H1 (cell line): ENCODE measurements at regions not wholly inside any gene's neighbourhood (a gene's known extent, or its start where the extent isn't known, plus 50 kb on each side); places are given as distances from the start of the nearest gene placed in this dataset.

Source experiments
- CTCF ChIA-PET: fragments of 300-600 bp; sonication (Branson Sonifier 250); formaldehyde crosslinking; loops from one replicate; lab custom pipeline; 2021; ENCODE audit not compliant: partially characterized antibody; lab: Charles Lee
- POLR2A ChIA-PET: fragments of 300-600 bp; sonication (Branson Sonifier 250); formaldehyde crosslinking; loops from one replicate; lab custom pipeline; 2021; ENCODE audit warnings: inconsistent platforms; ENCODE audit not compliant: partially characterized antibody; lab: Charles Lee
- DNase-seq, 2 experiments: peaks; one replicate each; pipeline versions ENCODE4 v3.0.0 to v3.0.0-alpha.2; 2010 to 2022; ENCODE audit warnings: low spot score in 2 of 2, low read depth in 1 of 2, mixed read lengths in 1 of 2
- FAIRE-seq: peaks from 2 replicates; lab custom pipeline; 2011; peaks lifted over from hg19 to GRCh38; lab: Jason Lieb, UNC
- H2AFZ ChIP-seq: 2 replicates; pipeline ENCODE4 v1.8.1; 2012; ENCODE audit warnings: low read length, inconsistent platforms
- H2AK5ac ChIP-seq: 2 replicates; pipeline ENCODE4 v1.6.1; 2013; ENCODE audit warnings: low read depth, low read length
- H2BK120ac ChIP-seq: replicated peaks from 2 replicates; pipeline ENCODE3; 2013; ENCODE audit warnings: low read depth, low read length, inconsistent platforms
- H2BK12ac ChIP-seq: 2 replicates; pipeline ENCODE4 v1.6.1; 2013; ENCODE audit warnings: low read depth, low read length
- H2BK15ac ChIP-seq: 2 replicates; pipeline ENCODE4 v1.6.1; 2013; ENCODE audit warnings: low read length
- H2BK20ac ChIP-seq: 2 replicates; pipeline ENCODE4 v1.6.1; 2013; ENCODE audit warnings: low read length
- H2BK5ac ChIP-seq: 2 replicates; pipeline ENCODE4 v1.6.1; 2013; ENCODE audit warnings: low read depth, low read length
- H3K14ac ChIP-seq: 2 replicates; pipeline ENCODE4 v1.6.1; 2013; ENCODE audit warnings: inconsistent platforms; ENCODE audit not compliant: insufficient read length
- H3K18ac ChIP-seq: 2 replicates; pipeline ENCODE4 v1.6.1; 2013; ENCODE audit warnings: low read length; ENCODE audit errors: extremely low read depth
- H3K23ac ChIP-seq: 2 replicates; pipeline ENCODE4 v1.6.1; 2013; ENCODE audit warnings: inconsistent platforms; ENCODE audit not compliant: insufficient read length
- H3K23me2 ChIP-seq: 2 replicates; pipeline ENCODE4 v1.6.1; 2013; ENCODE audit warnings: low read depth, low read length
- H3K27ac ChIP-seq: 2 replicates; pipeline ENCODE4 v1.6.1; 2011; ENCODE audit warnings: low read depth, low read length, inconsistent platforms
- H3K27me3 ChIP-seq, 4 experiments: replicated peaks in 1 of 4; 1 replicate in 1 of 4; 2 replicates in 3 of 4; pipeline versions ENCODE4 v1.6.1 to v1.8.1; 2011 to 2013; ENCODE audit warnings: low read length in 3 of 4, mild to moderate bottlenecking in 3 of 4, inconsistent platforms in 2 of 4, mixed read lengths in 2 of 4, moderate library complexity in 1 of 4; ENCODE audit not compliant: control insufficient read depth in 3 of 4, insufficient read depth in 3 of 4; ENCODE audit errors: extremely low read depth in 1 of 4
- H3K36me3 ChIP-seq, 4 experiments: 2 replicates each; pipeline versions ENCODE4 v1.6.1 to v1.8.1; 2011 to 2013; ENCODE audit warnings: mild to moderate bottlenecking in 4 of 4, low read length in 3 of 4, moderate library complexity in 2 of 4, control low read depth in 1 of 4, inconsistent platforms in 1 of 4; ENCODE audit not compliant: insufficient read depth in 4 of 4, control insufficient read depth in 2 of 4
- H3K4ac ChIP-seq: replicated peaks from 2 replicates; pipeline ENCODE3; 2013; ENCODE audit warnings: low read length, low read depth, mixed read lengths, inconsistent platforms; ENCODE audit not compliant: insufficient read length
- H3K4me1 ChIP-seq, 4 experiments: replicated peaks in 1 of 4; 1 replicate in 1 of 4; 2 replicates in 3 of 4; pipeline versions ENCODE4 v1.6.1 to v1.8.1; 2011 to 2013; ENCODE audit warnings: low read length in 3 of 4, inconsistent platforms in 2 of 4, mixed read lengths in 1 of 4; ENCODE audit not compliant: insufficient read depth in 4 of 4, control insufficient read depth in 3 of 4
- H3K4me2 ChIP-seq, 2 experiments: 2 replicates each; pipeline versions ENCODE4 v1.6.1 to v1.8.1; 2011 to 2013; ENCODE audit warnings: low read depth in 2 of 2, low read length in 2 of 2, control low read depth in 1 of 2, inconsistent platforms in 1 of 2, mild to moderate bottlenecking in 1 of 2; ENCODE audit not compliant: insufficient read depth in 1 of 2
- H3K4me3 ChIP-seq, 4 experiments: fragments of 200-600, 300-600 bp in 1 of 4; sonication (generic), shearing (Covaris generic), sonication (Bioruptor Twin) in 1 of 4; 2 replicates each; pipeline versions ENCODE4 v1.5.1 to v1.8.1; 2011 to 2016; ENCODE audit warnings: low read length in 4 of 4, low read depth in 3 of 4, control low read depth in 2 of 4, inconsistent platforms in 2 of 4, mild to moderate bottlenecking in 2 of 4, mixed read lengths in 1 of 4, moderate library complexity in 1 of 4; ENCODE audit not compliant: insufficient read depth in 2 of 4; ENCODE audit errors: extremely low read depth in 1 of 4
- H3K56ac ChIP-seq: replicated peaks from 2 replicates; pipeline ENCODE3; 2013; ENCODE audit warnings: low read depth, mild to moderate bottlenecking, mixed read lengths, low read length, inconsistent platforms; ENCODE audit not compliant: insufficient read length
- H3K79me1 ChIP-seq: 2 replicates; pipeline ENCODE4 v1.6.1; 2013; ENCODE audit warnings: low read depth, low read length, control low read depth
- H3K79me2 ChIP-seq, 2 experiments: 2 replicates each; pipeline versions ENCODE4 v1.6.1 to v1.8.1; 2012 to 2013; ENCODE audit warnings: low read length in 2 of 2, mild to moderate bottlenecking in 2 of 2, inconsistent platforms in 1 of 2; ENCODE audit not compliant: insufficient read depth in 2 of 2, control insufficient read depth in 1 of 2
- H3K9ac ChIP-seq, 4 experiments: replicated peaks in 1 of 4; 1 replicate in 1 of 4; 2 replicates in 3 of 4; pipeline versions ENCODE4 v1.6.1 to v1.8.1; 2011 to 2013; ENCODE audit warnings: low read depth in 3 of 4, low read length in 3 of 4, control low read depth in 2 of 4, mild to moderate bottlenecking in 2 of 4, moderate library complexity in 2 of 4, inconsistent platforms in 1 of 4; ENCODE audit errors: extremely low read depth in 1 of 4
- H3K9me3 ChIP-seq, 2 experiments: 2 replicates each; pipeline versions ENCODE4 v1.6.1 to v1.8.1; 2012 to 2013; ENCODE audit warnings: mild to moderate bottlenecking in 2 of 2, moderate library complexity in 2 of 2, control low read depth in 1 of 2, inconsistent platforms in 1 of 2, low read depth in 1 of 2, low read length in 1 of 2, mixed read lengths in 1 of 2; ENCODE audit not compliant: insufficient read depth in 2 of 2
- H4K20me1 ChIP-seq, 2 experiments: replicated peaks in 1 of 2; 2 replicates each; pipeline versions ENCODE3 to v1.8.1; 2011 to 2013; ENCODE audit warnings: inconsistent platforms in 2 of 2, low read length in 2 of 2, mild to moderate bottlenecking in 1 of 2; ENCODE audit not compliant: insufficient read depth in 2 of 2, control insufficient read depth in 1 of 2
- H4K5ac ChIP-seq: 2 replicates; pipeline ENCODE4 v1.6.1; 2013; ENCODE audit warnings: low read length, low read depth, mixed read lengths, inconsistent platforms; ENCODE audit not compliant: insufficient read length
- H4K8ac ChIP-seq: 2 replicates; pipeline ENCODE4 v1.8.0; 2013; ENCODE audit warnings: mild to moderate bottlenecking, moderate library complexity, low read length, inconsistent platforms; ENCODE audit not compliant: insufficient read depth; ENCODE audit errors: extremely low read depth
- H4K91ac ChIP-seq: replicated peaks from 2 replicates; pipeline ENCODE3; 2013; ENCODE audit warnings: low read length, mixed read lengths, inconsistent platforms; ENCODE audit not compliant: insufficient read length
- CBX8 ChIP-seq: fragments of 300-800, 300-1000 bp; sonication (generic); IDR thresholded peaks from 2 replicates; pipeline ENCODE4 v1.7.1; 2016; ENCODE audit warnings: low read depth, low read length, borderline replicate concordance
- CHD2 ChIP-seq: IDR thresholded peaks from 2 replicates; pipeline ENCODE4 v1.6.1; 2012; ENCODE audit warnings: low read length, improper control_type of control experiment
- EGR1 ChIP-seq: IDR thresholded peaks from 2 replicates; pipeline ENCODE4 v1.6.1; 2011; ENCODE audit warnings: low read depth, low read length, borderline replicate concordance
- HDAC6 ChIP-seq: IDR thresholded peaks from one replicate; pipeline ENCODE4 v1.7.1; 2012; ENCODE audit warnings: low read depth, mild to moderate bottlenecking, inconsistent platforms, low read length, moderate library complexity
- NANOG ChIP-seq: IDR thresholded peaks from 2 replicates; pipeline ENCODE4 v1.6.1; 2011; ENCODE audit warnings: low read length, low read depth, mild to moderate bottlenecking, inconsistent platforms; ENCODE audit not compliant: insufficient read depth, poor library complexity, severe bottlenecking
- NRF1 ChIP-seq: IDR thresholded peaks from 2 replicates; pipeline ENCODE4 v1.6.1; 2011; ENCODE audit warnings: mild to moderate bottlenecking, low read depth, low read length, improper control_type of control experiment
- PHF8 ChIP-seq: fragments of 200-600 bp; sonication (generic); conservative IDR thresholded peaks from 2 replicates; pipeline ENCODE4 v1.7.1; 2012; ENCODE audit warnings: low read depth, mild to moderate bottlenecking, inconsistent platforms, low read length, moderate library complexity
- POLR2AphosphoS5 ChIP-seq: IDR thresholded peaks from 2 replicates; pipeline ENCODE4 v1.6.1; 2011; ENCODE audit warnings: low read depth, low read length
- RAD21 ChIP-seq, 2 experiments: IDR thresholded peaks in 1 of 2; conservative IDR thresholded peaks in 1 of 2; 2 replicates each; pipeline ENCODE4 v1.6.1; 2011; ENCODE audit warnings: low read depth in 2 of 2, low read length in 2 of 2, improper control_type of control experiment in 1 of 2, inconsistent platforms in 1 of 2, mild to moderate bottlenecking in 1 of 2, moderate library complexity in 1 of 2
- SIX5 ChIP-seq: IDR thresholded peaks from 2 replicates; pipeline ENCODE4 v1.6.1; 2011; ENCODE audit warnings: mild to moderate bottlenecking, low read depth, low read length
- SP4 ChIP-seq: IDR thresholded peaks from 2 replicates; pipeline ENCODE4 v1.6.1; 2012; ENCODE audit warnings: low read length, inconsistent platforms
- SUZ12 ChIP-seq: fragments of 200-600 bp; sonication (generic); IDR thresholded peaks from 2 replicates; pipeline ENCODE4 v1.6.1; 2012; ENCODE audit warnings: mild to moderate bottlenecking, inconsistent platforms, low read length, moderate library complexity, mixed read lengths
- TAF1 ChIP-seq: IDR thresholded peaks from 2 replicates; pipeline ENCODE4 v1.6.1; 2011; ENCODE audit warnings: mild to moderate bottlenecking, low read depth, low read length
- TBP ChIP-seq: IDR thresholded peaks from 2 replicates; pipeline ENCODE4 v1.6.1; 2011; ENCODE audit warnings: low read depth, low read length, improper control_type of control experiment
- WGBS, 2 experiments: shearing (Covaris generic) in 1 of 2; methylation state at CpG; one replicate each; pipeline versions ENCODE4 v1.1.6 to v1.1.7; 2013 to 2015; ENCODE audit warnings: low lambda C conversion rate in 2 of 2, mixed read lengths in 2 of 2, inconsistent platforms in 1 of 2, low coverage in 1 of 2, missing lambda C conversion rate in 1 of 2; ENCODE audit not compliant: insufficient replicate concordance in 2 of 2, insufficient coverage in 1 of 2, insufficient read length in 1 of 2; ENCODE audit errors: extremely low coverage in 1 of 2, missing lambda C conversion rate in 1 of 2; 5-methylcytosine and 5-hydroxymethylcytosine counted together

- Histone ChIP-seq H4K91ac (no peak overlapping the region), H3K4me1 (peaks cover 19 to 37% (median 29%) of the 10 kb centered on the region in 4 experiments), H2AK5ac (no peak overlapping the region), H2BK15ac (0 out of 2 replicates have a peak overlapping the region, but pooled peaks have one; percentile 19), H3K79me2 (0 out of 4 replicates have a peak, but pooled peaks cover 0 to 2% of the 10 kb centered on the region in 2 experiments), H3K4me2 (peak overlapping the region in 1 of 2 experiments; percentile 82; a peak in 1 of 4 replicates), H3K18ac (no peak overlapping the region), H3K9ac (no peak overlapping the region), H3K36me3 (no peaks in the 10 kb centered on the region), H3K79me1 (peaks cover under 1% of the 10 kb centered on the region; the same call in 1 of the 2 replicates), H2BK12ac (peak overlapping the region; percentile 100), H3K23me2 (peaks cover 10% of the 10 kb centered on the region), H4K8ac (no peak overlapping the region), H2BK20ac (0 out of 2 replicates have a peak overlapping the region, but pooled peaks have one; percentile 9), H3K9me3 (no peaks in the 10 kb centered on the region), H3K56ac (no peak overlapping the region)
- DNase-seq: no peak
- CTCF ChIA-PET: interaction anchor here (0.7 to 8.1 kb wide), 10 partner anchors 9 to 429 kb away, joined by 3 to 77 read pairs (median 19); no protein-coding TSS in a partner anchor
- WGBS, 2 experiments: 89% methylated on average over 6 of the region's 6 CpGs; no CpG with 5 or more reads in 1 of the 2 experiments
- no peak for FAIRE-seq
- POLR2A ChIA-PET: interaction anchor here (0.8 to 5.9 kb wide), 3 partner anchors 13 to 1210 kb away, joined by 3 to 36 read pairs (median 5); no protein-coding TSS in a partner anchor
- no peak for TF ChIP-seq TBP
- no peak for TF ChIP-seq NANOG
- TF ChIP-seq CHD2: no peak
- TF ChIP-seq POLR2AphosphoS5: no peak
- TF ChIP-seq NRF1: no peak
- TF ChIP-seq PHF8: no peak
- TF ChIP-seq SUZ12: no peak
- TF ChIP-seq SP4: no peak
- TF ChIP-seq HDAC6: no peak
- no peak for TF ChIP-seq CBX8
- no peak for TF ChIP-seq EGR1
- no peak for TF ChIP-seq TAF1
- TF ChIP-seq SIX5: no peak
- TF ChIP-seq RAD21 (IDR thresholded peaks at IDR 0.05 in 1 of 2, conservative IDR thresholded peaks at IDR 0.05 in 1 of 2; ENCODE audit: low read depth in 2 of 2, low read length in 2 of 2): no peak
- TF ChIP-seq, all 59 proteins: peak for 0
- H3K27me3 ChIP-seq: peaks cover 0 to 15% (median 12%) of the 10 kb centered on the region in 4 experiments; a peak in 3 of 7 replicates
- no peak overlapping the region for H3K27ac ChIP-seq
- no peak overlapping the region for H3K23ac ChIP-seq
- H4K5ac ChIP-seq: no peak overlapping the region
- no peak overlapping the region for H2BK120ac ChIP-seq
- no peak overlapping the region for H3K4ac ChIP-seq
- H3K14ac ChIP-seq: no peak overlapping the region
- no peaks in the 10 kb centered on the region for H4K20me1 ChIP-seq
- no peak overlapping the region for H2AFZ ChIP-seq
- no peak overlapping the region for H3K4me3 ChIP-seq
- 0 out of 2 replicates have a peak overlapping the region, but pooled peaks have one; percentile 18 for H2BK5ac ChIP-seq
Measured at GRCh38 chr17:34153991-34154390, 101.1 kb upstream of the CCL2 start.
